DND-41 (cell line): ENCODE measurements at regions not wholly inside any gene's neighbourhood (a gene's known extent, or its start where the extent isn't known, plus 50 kb on each side); places are given as distances from the start of the nearest gene placed in this dataset.
"Not testable (repeated sequence)": the region's sequence is repeated elsewhere in the genome, so short reads cannot be mapped to it uniquely, and the experiment has no call there.

Source experiments
- ATAC-seq: fragments of 200-7000 bp; cut with Tn5 transposase; 3 replicates; pipeline ENCODE4 v1.9.1; 2021; ENCODE audit warnings: low read depth; ENCODE audit not compliant: insufficient read depth
- DNase-seq: peaks from one replicate; pipeline ENCODE4 v3.0.0-alpha.2; 2020
- H2AFZ ChIP-seq: 2 replicates; pipeline ENCODE4 v1.6.0; 2012; ENCODE audit warnings: low read depth, low read length
- H3K27ac ChIP-seq: 2 replicates; pipeline ENCODE4 v1.5.1; 2012; ENCODE audit warnings: low read length, inconsistent platforms
- H3K27me3 ChIP-seq: fragments of 200-600 bp; sonication (generic); 2 replicates; pipeline ENCODE4 v1.6.0; 2012; ENCODE audit warnings: low read length, mild to moderate bottlenecking, inconsistent platforms; ENCODE audit not compliant: insufficient read depth, poor library complexity
- H3K36me3 ChIP-seq: 2 replicates; pipeline ENCODE4 v1.5.1; 2012; ENCODE audit warnings: low read length, inconsistent platforms; ENCODE audit not compliant: insufficient read depth
- H3K4me1 ChIP-seq: 2 replicates; pipeline ENCODE4 v1.5.1; 2012; ENCODE audit warnings: mild to moderate bottlenecking, low read length; ENCODE audit not compliant: insufficient read depth
- H3K4me2 ChIP-seq: 2 replicates; pipeline ENCODE4 v1.6.0; 2012; ENCODE audit warnings: mild to moderate bottlenecking, moderate library complexity, low read length, inconsistent platforms; ENCODE audit not compliant: insufficient read depth
- H3K4me3 ChIP-seq, 2 experiments: fragments of 200-600 bp in 1 of 2; shearing (Covaris generic) in 1 of 2; 2 replicates each; pipeline ENCODE4 v1.5.1; 2012 to 2016; ENCODE audit warnings: inconsistent platforms in 2 of 2, low read length in 2 of 2, mild to moderate bottlenecking in 2 of 2, low read depth in 1 of 2, moderate library complexity in 1 of 2
- H3K79me2 ChIP-seq: 2 replicates; pipeline ENCODE4 v1.6.0; 2012; ENCODE audit warnings: low read length, inconsistent platforms; ENCODE audit not compliant: insufficient read depth
- H3K9ac ChIP-seq: 2 replicates; pipeline ENCODE4 v1.6.0; 2012; ENCODE audit warnings: low read depth, mild to moderate bottlenecking, inconsistent platforms, low read length, moderate library complexity
- H3K9me3 ChIP-seq: 2 replicates; pipeline ENCODE4 v1.5.1; 2012; ENCODE audit warnings: low read length, moderate library complexity, mild to moderate bottlenecking, inconsistent platforms; ENCODE audit not compliant: insufficient read depth, severe bottlenecking
- H4K20me1 ChIP-seq: 2 replicates; pipeline ENCODE4 v1.6.0; 2012; ENCODE audit warnings: low read length; ENCODE audit not compliant: insufficient read depth
- CTCF ChIP-seq: IDR thresholded peaks from 2 replicates; pipeline ENCODE4 v1.5.1; 2012; ENCODE audit warnings: borderline replicate concordance, low read length, moderate library complexity, mild to moderate bottlenecking; ENCODE audit not compliant: poor library complexity, severe bottlenecking; ENCODE audit errors: extremely low read depth
- EZH2 ChIP-seq: IDR thresholded peaks from 3 replicates; pipeline ENCODE4 v1.6.1; 2012; ENCODE audit warnings: borderline replicate concordance, low read depth, mild to moderate bottlenecking, moderate library complexity, low read length, inconsistent platforms; ENCODE audit not compliant: severe bottlenecking

DNA sequence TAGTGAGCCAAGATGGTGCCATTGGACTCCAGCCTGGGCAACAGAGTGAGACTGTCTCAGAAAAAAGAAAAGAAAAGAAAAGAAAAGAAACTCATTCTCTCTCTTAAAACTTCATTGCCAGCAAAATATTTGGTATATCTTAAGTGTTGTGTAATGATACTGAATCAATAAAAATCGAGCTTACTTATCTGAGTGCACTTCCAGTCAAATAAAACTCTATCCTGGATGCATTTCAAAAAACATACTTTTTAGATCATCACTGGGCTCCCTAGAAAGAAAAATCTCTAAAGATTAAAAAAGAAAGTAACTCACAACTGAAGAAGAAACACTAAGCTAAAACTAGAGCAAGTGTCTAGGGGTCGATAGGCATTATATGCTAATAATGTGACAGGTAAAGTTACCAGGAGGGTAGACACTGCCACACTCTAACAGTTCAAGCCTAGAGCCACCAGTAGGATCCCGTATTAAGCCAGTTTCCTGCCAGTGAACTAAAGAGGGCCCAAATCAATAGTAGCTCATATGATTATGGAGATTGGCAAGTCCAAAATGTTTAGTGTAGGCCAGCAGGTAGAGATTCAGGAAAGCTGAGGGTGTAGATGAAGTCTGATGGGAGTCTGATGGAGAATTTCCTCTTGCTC lies 242.1 kb upstream of the CYRIA start:
- Histone ChIP-seq H3K27ac (no peak overlapping the region), H3K36me3 (no peaks in the 10 kb centered on the region), H3K4me2 (no peak overlapping the region), H4K20me1 (no peaks in the 10 kb centered on the region), H2AFZ (no peak overlapping the region), H3K4me3 (no peak overlapping the region), H3K27me3 (no peaks in the 10 kb centered on the region), H3K9me3 (no peaks in the 10 kb centered on the region), H3K9ac (no peak overlapping the region), H3K4me1 (no peaks in the 10 kb centered on the region), H3K79me2 (no peaks in the 10 kb centered on the region)
- DNase-seq = no peak
- no peak for ATAC-seq
- TF ChIP-seq CTCF (no peak), EZH2 (no peak)

DNA sequence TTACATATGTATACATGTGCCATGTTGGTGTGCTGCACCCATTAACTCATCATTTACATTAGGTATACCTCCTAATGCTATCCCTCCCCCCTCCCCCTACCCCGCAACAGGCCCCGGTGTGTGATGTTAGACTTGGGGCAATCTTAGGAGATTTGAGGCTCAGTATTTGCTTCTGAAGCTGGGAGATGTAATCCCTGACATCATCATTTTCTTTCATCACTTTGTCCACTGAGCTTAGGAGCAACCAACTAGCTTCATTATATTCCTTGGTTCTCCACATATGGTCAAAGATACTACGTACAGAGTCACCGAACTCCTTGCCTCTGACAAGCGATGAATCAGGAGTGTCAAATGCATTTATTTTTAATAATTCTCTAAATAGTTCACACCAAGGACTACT lies 239.7 kb upstream of the CYRIA start:
- H2AFZ ChIP-seq, H3K36me3 ChIP-seq, H3K9ac ChIP-seq, H3K4me2 ChIP-seq, H3K27me3 ChIP-seq, H3K27ac ChIP-seq, H3K9me3 ChIP-seq, H3K4me1 ChIP-seq, H4K20me1 ChIP-seq, DNase-seq, ATAC-seq, H3K4me3 ChIP-seq, H3K79me2 ChIP-seq: not testable (repeated sequence)

DNA sequence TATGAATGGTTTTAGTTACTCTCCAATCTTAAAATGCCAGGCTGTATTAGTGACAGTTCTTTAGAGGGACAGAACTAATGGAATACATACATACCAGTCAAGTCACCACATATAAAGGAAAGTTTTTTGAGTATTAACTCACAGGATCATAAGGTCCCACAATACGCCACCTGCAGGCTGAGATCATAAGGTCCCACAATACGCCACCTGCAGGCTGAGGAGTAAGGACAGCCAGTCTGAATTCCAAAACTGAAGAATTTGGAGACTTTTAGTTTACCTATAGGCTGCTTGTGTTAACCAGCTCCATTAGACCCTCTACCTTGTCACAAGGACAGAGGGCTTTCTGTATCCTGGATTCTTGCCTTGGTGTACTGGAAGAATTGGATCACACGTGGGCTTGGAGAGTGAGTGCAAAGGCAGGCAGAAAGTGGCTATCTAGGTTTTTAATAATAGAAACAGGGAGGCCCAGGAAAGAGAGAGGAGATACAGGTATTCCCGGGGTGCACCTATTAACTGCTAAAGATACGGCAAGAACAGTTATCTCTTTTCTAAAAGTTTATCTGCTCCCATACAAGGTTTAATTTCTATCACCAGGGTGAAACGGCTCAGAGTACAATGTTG lies 234.9 kb upstream of the CYRIA start:
- no peak for TF ChIP-seq EZH2
- TF ChIP-seq CTCF = peak; percentile 50
- H4K20me1 ChIP-seq = no peaks in the 10 kb centered on the region
- H3K4me2 ChIP-seq = no peak overlapping the region
- no peaks in the 10 kb centered on the region for H3K27me3 ChIP-seq
- no peak for ATAC-seq
- H3K4me3 ChIP-seq = no peak overlapping the region
- H3K79me2 ChIP-seq = no peaks in the 10 kb centered on the region
- no peaks in the 10 kb centered on the region for H3K36me3 ChIP-seq
- H3K9ac ChIP-seq = no peak overlapping the region
- H3K4me1 ChIP-seq = no peaks in the 10 kb centered on the region
- H2AFZ ChIP-seq = no peak overlapping the region
- H3K9me3 ChIP-seq = no peaks in the 10 kb centered on the region
- H3K27ac ChIP-seq = no peak overlapping the region
- DNase-seq = peak; percentile 10

GRCh38 chr2:16899958-16900357 lies 234.3 kb upstream of the CYRIA start:
- DNase-seq (no peak), ATAC-seq (no peak)
- Histone ChIP-seq H3K4me2 (no peak overlapping the region), H3K9me3 (no peaks in the 10 kb centered on the region), H3K4me1 (no peaks in the 10 kb centered on the region), H3K9ac (no peak overlapping the region), H3K27me3 (no peaks in the 10 kb centered on the region), H3K4me3 (no peak overlapping the region), H3K79me2 (no peaks in the 10 kb centered on the region), H3K27ac (no peak overlapping the region), H3K36me3 (no peaks in the 10 kb centered on the region), H4K20me1 (no peaks in the 10 kb centered on the region), H2AFZ (no peak overlapping the region)
- no peak for TF ChIP-seq EZH2
- TF ChIP-seq CTCF = no peak
